Breast epithelium (tissue), 4 donors: ENCODE measurements at regions not wholly inside any gene's neighbourhood (a gene's known extent, or its start where the extent isn't known, plus 50 kb on each side); places are given as distances from the start of the nearest gene placed in this dataset.

ENCODE experiments used
- DNase-seq, 2 donors: peaks; one replicate each; pipeline ENCODE4 v3.0.0-alpha.2; 2019; ENCODE audit warnings: low spot score in 2 of 2
- H3K27ac ChIP-seq, 2 donors: fragments of 200-600 bp; sonication (generic) in 1 of 2; one replicate each; pipeline ENCODE4 v1.5.1; 2016 to 2019; ENCODE audit warnings: mild to moderate bottlenecking in 1 of 2
- H3K27me3 ChIP-seq, 2 donors: fragments of 200-600 bp; sonication (generic) in 1 of 2; one replicate each; pipeline versions ENCODE4 v1.5.1 to v1.6.0; 2017 to 2019; ENCODE audit warnings: control low read depth in 1 of 2, mild to moderate bottlenecking in 1 of 2
- H3K36me3 ChIP-seq: fragments of 200-600 bp; one replicate; pipeline ENCODE4 v1.5.1; 2019
- H3K4me1 ChIP-seq, 2 donors: fragments of 200-600 bp; sonication (generic); one replicate each; pipeline ENCODE4 v1.5.1; 2016 to 2019; ENCODE audit warnings: control low read depth in 1 of 2
- H3K4me3 ChIP-seq, 3 donors: fragments of 200-600 bp; sonication (generic); 1 replicate in 2 of 3; 2 replicates in 1 of 3; pipeline ENCODE4 v1.5.1; 2016 to 2019; ENCODE audit warnings: mild to moderate bottlenecking in 3 of 3, moderate library complexity in 2 of 3
- H3K9me3 ChIP-seq, 2 donors: fragments of 200-600 bp; sonication (generic) in 1 of 2; one replicate each; pipeline ENCODE4 v1.5.1; 2016 to 2019; ENCODE audit warnings: control low read depth in 1 of 2
- POLR2A ChIP-seq: fragments of 450-650 bp; IDR thresholded peaks from one replicate; pipeline ENCODE4 v1.6.1; 2016; ENCODE audit warnings: antibody characterized with exemption, mild to moderate bottlenecking, moderate library complexity
- POLR2AphosphoS5 ChIP-seq, 3 donors: sonication (generic); formaldehyde crosslinking; IDR thresholded peaks; one replicate each; pipeline ENCODE4 v1.6.1; 2017; ENCODE audit warnings: antibody characterized with exemption in 3 of 3
- intact Hi-C: fragments of 100-400 bp; cut with DNase I; formaldehyde crosslinking; loops from one replicate; pipeline ENCODE4 v1.15.1; 2023; ENCODE audit warnings: low total_unique reads
- TF ChIP-seq, protein P1 (sequence below), 3 donors: fragments of 450-650 bp; IDR thresholded peaks; one replicate each; pipeline ENCODE4 v1.5.1; 2016 to 2017; ENCODE audit warnings: antibody characterized with exemption in 3 of 3, mild to moderate bottlenecking in 3 of 3, moderate library complexity in 3 of 3

DNA sequence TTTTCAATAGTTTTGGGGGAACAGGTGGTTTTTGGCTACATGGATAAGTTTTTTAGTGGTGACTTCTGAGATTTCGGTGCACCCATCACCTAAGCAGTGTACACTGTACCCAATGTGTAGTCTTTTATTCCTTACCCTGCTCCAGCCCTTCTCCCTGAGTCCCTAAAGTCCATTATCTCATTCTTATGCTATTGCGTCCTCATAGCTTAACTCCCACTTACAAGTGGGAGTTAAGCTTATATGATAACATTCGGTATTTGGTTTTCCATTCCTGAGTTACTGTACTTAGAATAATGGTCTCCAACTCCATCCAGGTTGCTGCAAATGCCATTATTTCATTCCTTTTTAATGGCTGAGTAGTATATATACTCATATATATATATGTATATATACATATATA, 90.9 kb upstream of the ACSL3 start:
- no peak overlapping the region for H3K4me3 ChIP-seq
- no peaks in the 10 kb centered on the region for H3K27me3 ChIP-seq
- no peaks in the 10 kb centered on the region for H3K4me1 ChIP-seq
- H3K27ac ChIP-seq, result no peak overlapping the region
- no peaks in the 10 kb centered on the region for H3K36me3 ChIP-seq
- TF ChIP-seq POLR2A, result no peak
- no peak for TF ChIP-seq POLR2AphosphoS5 (IDR thresholded peaks at IDR 0.05)
- TF ChIP-seq, protein P1, sequence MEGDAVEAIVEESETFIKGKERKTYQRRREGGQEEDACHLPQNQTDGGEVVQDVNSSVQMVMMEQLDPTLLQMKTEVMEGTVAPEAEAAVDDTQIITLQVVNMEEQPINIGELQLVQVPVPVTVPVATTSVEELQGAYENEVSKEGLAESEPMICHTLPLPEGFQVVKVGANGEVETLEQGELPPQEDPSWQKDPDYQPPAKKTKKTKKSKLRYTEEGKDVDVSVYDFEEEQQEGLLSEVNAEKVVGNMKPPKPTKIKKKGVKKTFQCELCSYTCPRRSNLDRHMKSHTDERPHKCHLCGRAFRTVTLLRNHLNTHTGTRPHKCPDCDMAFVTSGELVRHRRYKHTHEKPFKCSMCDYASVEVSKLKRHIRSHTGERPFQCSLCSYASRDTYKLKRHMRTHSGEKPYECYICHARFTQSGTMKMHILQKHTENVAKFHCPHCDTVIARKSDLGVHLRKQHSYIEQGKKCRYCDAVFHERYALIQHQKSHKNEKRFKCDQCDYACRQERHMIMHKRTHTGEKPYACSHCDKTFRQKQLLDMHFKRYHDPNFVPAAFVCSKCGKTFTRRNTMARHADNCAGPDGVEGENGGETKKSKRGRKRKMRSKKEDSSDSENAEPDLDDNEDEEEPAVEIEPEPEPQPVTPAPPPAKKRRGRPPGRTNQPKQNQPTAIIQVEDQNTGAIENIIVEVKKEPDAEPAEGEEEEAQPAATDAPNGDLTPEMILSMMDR (IDR thresholded peaks at IDR 0.05), result no peak
- intact Hi-C loops, result no loop called here
- no peak for DNase-seq
- no peaks in the 10 kb centered on the region for H3K9me3 ChIP-seq

DNA sequence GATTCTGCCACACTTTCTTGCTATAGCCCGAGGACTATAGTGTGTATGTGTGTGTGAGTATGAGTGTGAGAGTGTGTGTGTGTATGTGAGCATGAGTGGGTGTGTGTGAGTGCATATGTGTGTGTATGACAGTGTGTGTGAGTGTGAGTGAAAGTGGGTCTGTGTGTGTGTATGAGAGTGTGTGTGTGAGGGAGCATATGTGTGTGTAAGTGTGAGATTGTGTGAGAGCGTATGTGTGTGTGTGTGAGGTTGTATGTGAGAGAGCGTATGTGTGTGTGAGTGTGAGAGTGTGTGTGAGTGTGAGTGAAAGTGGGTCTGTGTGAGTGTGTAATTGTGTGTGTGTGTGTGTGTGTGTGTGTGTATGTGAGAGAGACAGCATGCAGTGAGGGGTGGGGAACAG, 89.0 kb upstream of the ACSL3 start:
- Histone ChIP-seq H3K36me3 (no peaks in the 10 kb centered on the region), H3K4me1 (no peaks in the 10 kb centered on the region), H3K27ac (no peak overlapping the region), H3K4me3 (no peak overlapping the region), H3K27me3 (no peaks in the 10 kb centered on the region), H3K9me3 (no peaks in the 10 kb centered on the region)
- intact Hi-C loops, result no loop called here
- no peak for DNase-seq
- TF ChIP-seq POLR2AphosphoS5 (IDR thresholded peaks at IDR 0.05), result no peak
- TF ChIP-seq POLR2A, result no peak
- TF ChIP-seq, protein P1 (IDR thresholded peaks at IDR 0.05), result no peak

DNA sequence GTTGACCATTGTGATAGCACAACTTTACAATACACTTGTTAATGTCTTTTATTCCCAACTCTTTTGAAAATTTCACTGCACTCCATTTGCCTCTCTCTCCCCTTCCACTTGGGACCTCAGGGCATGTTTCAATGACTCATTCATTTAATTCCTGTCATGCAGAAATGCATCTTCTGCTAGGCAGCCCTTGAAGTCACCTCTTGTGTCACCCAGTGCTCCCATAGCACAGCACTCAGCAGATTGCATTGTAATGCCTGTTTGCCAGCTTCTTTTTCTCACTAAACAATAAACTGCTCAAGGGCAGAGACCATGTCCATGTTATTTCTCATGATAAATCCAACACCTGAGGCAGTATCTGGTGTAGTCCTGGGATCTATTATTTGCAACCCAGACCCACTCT, 85.9 kb upstream of the ACSL3 start:
- Histone ChIP-seq H3K4me3 (no peak overlapping the region), H3K27ac (no peak overlapping the region), H3K27me3 (no peaks in the 10 kb centered on the region), H3K9me3 (no peaks in the 10 kb centered on the region), H3K4me1 (no peaks in the 10 kb centered on the region), H3K36me3 (no peaks in the 10 kb centered on the region)
- TF ChIP-seq, protein P1 (IDR thresholded peaks at IDR 0.05), result no peak
- TF ChIP-seq POLR2A, result no peak
- TF ChIP-seq POLR2AphosphoS5 (IDR thresholded peaks at IDR 0.05), result no peak
- no peak for DNase-seq
- intact Hi-C loops, result no loop called here

DNA sequence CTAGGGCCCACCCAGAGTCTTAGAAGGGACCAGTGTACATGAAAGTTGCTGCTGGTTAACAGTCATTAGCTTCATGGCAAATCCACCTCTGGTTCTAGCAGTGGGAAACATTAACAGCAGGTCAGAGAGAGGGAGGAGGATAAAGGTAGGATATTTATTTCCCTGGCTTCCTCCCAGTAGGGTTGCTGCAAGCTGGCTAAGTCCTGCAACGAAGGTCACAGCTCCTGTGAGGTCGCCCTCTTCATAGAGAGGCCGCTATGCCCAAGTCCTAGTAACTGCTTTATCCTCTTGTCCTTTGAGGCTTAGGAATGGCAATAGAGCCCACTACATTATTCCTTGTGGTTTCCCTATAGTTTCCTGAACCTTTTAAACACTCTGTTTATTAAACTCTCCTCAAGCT, 84.0 kb upstream of the ACSL3 start:
- H3K4me3 ChIP-seq, result no peak overlapping the region
- no peaks in the 10 kb centered on the region for H3K4me1 ChIP-seq
- no peaks in the 10 kb centered on the region for H3K9me3 ChIP-seq
- intact Hi-C loops, result no loop called here
- no peak for DNase-seq
- no peaks in the 10 kb centered on the region for H3K36me3 ChIP-seq
- H3K27me3 ChIP-seq, result no peaks in the 10 kb centered on the region
- TF ChIP-seq, protein P1 (IDR thresholded peaks at IDR 0.05), result no peak
- TF ChIP-seq POLR2AphosphoS5 (IDR thresholded peaks at IDR 0.05) (no peak), POLR2A (no peak)
- H3K27ac ChIP-seq, result no peak overlapping the region

DNA sequence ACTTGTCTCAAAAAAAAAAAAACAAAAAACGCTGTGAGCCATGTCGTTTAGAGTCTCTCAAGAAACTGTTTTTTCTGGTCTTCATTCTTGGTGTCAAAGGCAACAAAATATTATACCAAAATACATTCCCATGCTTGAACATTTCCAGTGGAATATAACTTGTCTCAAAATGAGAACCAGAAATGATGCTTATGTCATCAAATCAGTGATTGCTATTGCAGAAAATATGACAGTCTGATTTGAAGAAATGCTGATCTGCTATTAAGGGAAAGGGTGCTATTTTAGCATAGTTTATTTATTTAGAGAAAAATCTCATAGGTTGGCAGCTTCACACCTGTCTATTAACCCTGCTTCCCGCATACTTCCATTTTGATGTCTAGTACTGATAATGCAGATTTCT, 82.4 kb upstream of the ACSL3 start:
- Histone ChIP-seq H3K9me3 (no peaks in the 10 kb centered on the region), H3K27me3 (no peaks in the 10 kb centered on the region), H3K4me1 (no peaks in the 10 kb centered on the region), H3K27ac (no peak overlapping the region), H3K4me3 (no peak overlapping the region), H3K36me3 (no peaks in the 10 kb centered on the region)
- intact Hi-C loops, result no loop called here
- TF ChIP-seq POLR2AphosphoS5 (IDR thresholded peaks at IDR 0.05) (no peak), POLR2A (no peak)
- TF ChIP-seq, protein P1 (IDR thresholded peaks at IDR 0.05), result no peak
- no peak for DNase-seq
